ENCODE measurements at regions not wholly inside any gene's neighbourhood (a gene's known extent, or its start where the extent isn't known, plus 50 kb on each side); places are given as distances from the start of the nearest gene placed in this dataset.

DNA sequence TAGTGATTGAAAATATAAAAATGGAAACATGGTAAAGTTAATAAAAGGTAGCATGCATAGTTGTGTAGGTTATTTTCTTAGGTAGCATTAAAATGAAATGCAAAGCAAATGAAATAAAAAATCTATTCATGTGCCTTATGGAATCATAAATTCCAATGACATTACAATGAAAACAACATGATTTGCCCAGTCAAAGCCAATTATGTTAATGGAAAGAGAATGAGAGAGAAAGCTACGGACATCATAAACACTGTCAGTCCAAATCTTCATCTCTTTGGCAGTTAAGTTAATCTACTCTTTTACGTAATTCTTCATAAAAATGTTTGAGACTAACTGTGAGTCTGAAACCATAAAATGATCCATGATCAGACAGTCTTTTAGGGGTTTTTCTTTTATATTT lies 636.7 kb upstream of the SYT4 start:
- H3K36me3 ChIP-seq (ENCODE audit: control insufficient read depth, insufficient read depth, low read length), result no peaks in the 10 kb centered on the region
- H3K27ac Mint-ChIP-seq, result no peak overlapping the region
- WGBS, 2 experiments (ENCODE audit: insufficient coverage in 1 of 2, insufficient read length in 1 of 2), result 98% methylated on average over 2 of the region's 2 CpGs; no CpG with 5 or more reads in 1 of the 2 experiments
- H3K27me3 Mint-ChIP-seq (ENCODE audit: insufficient read depth), result no peaks in the 10 kb centered on the region
- no peaks in the 10 kb centered on the region for H3K9me3 ChIP-seq (ENCODE audit: control insufficient read depth, low read length)
- no peak overlapping the region for H3K4me3 ChIP-seq (ENCODE audit: low read length)
- no peak overlapping the region for H3K27ac ChIP-seq (ENCODE audit: low read depth, low read length)
- no peak for DNase-seq
- H3K27me3 ChIP-seq (ENCODE audit: control insufficient read depth, insufficient read depth, low read length, poor library complexity, severe bottlenecking), result no peaks in the 10 kb centered on the region
- no peak overlapping the region for H3K9ac ChIP-seq (ENCODE audit: extremely low read depth, low read length, poor library complexity, severe bottlenecking)
- H3K36me3 Mint-ChIP-seq (ENCODE audit: low read depth), result no peaks in the 10 kb centered on the region
- no peak overlapping the region for H3K4me3 Mint-ChIP-seq
- H3K9me3 Mint-ChIP-seq, result peaks cover 5% of the 10 kb centered on the region
- TF ChIP-seq, protein P1, sequence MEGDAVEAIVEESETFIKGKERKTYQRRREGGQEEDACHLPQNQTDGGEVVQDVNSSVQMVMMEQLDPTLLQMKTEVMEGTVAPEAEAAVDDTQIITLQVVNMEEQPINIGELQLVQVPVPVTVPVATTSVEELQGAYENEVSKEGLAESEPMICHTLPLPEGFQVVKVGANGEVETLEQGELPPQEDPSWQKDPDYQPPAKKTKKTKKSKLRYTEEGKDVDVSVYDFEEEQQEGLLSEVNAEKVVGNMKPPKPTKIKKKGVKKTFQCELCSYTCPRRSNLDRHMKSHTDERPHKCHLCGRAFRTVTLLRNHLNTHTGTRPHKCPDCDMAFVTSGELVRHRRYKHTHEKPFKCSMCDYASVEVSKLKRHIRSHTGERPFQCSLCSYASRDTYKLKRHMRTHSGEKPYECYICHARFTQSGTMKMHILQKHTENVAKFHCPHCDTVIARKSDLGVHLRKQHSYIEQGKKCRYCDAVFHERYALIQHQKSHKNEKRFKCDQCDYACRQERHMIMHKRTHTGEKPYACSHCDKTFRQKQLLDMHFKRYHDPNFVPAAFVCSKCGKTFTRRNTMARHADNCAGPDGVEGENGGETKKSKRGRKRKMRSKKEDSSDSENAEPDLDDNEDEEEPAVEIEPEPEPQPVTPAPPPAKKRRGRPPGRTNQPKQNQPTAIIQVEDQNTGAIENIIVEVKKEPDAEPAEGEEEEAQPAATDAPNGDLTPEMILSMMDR (conservative IDR thresholded peaks at IDR 0.05), result no peak
- H3K4me1 Mint-ChIP-seq, result peaks cover 8% of the 10 kb centered on the region
- no peaks in the 10 kb centered on the region for H3K4me1 ChIP-seq (ENCODE audit: control insufficient read depth, insufficient read depth, low read length)

DNA sequence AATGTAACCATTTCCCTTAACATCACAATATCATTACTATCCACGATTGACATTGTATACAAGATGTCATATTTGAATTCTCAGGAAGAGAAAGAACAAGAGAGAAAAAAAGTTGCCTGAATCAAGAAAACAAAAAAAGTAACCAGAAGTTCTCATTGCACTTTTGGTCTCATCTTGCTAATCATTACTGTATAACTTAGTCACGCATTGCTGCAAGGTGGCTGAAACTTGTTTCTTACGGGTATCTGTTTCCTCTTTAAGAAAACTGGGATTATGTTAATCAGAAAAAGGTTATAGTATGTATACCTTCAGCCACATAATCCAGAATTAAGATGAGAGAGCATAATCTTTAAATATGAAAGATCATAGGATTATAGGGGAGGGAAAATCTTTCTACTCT lies 639.7 kb upstream of the SYT4 start:
- no peaks in the 10 kb centered on the region for H3K4me1 ChIP-seq (ENCODE audit: control insufficient read depth, insufficient read depth, low read length)
- no peak overlapping the region for H3K27ac ChIP-seq (ENCODE audit: low read depth, low read length)
- Mint-ChIP-seq H3K36me3 (ENCODE audit: low read depth) (no peaks in the 10 kb centered on the region), H3K9me3 (no peaks in the 10 kb centered on the region), H3K27me3 (ENCODE audit: insufficient read depth) (no peaks in the 10 kb centered on the region), H3K4me1 (peaks cover 12% of the 10 kb centered on the region), H3K4me3 (no peak overlapping the region), H3K27ac (no peak overlapping the region)
- no peaks in the 10 kb centered on the region for H3K9me3 ChIP-seq (ENCODE audit: control insufficient read depth, low read length)
- no peak for DNase-seq
- no peaks in the 10 kb centered on the region for H3K27me3 ChIP-seq (ENCODE audit: control insufficient read depth, insufficient read depth, low read length, poor library complexity, severe bottlenecking)
- H3K4me3 ChIP-seq (ENCODE audit: low read length), result no peak overlapping the region
- TF ChIP-seq, protein P1 (conservative IDR thresholded peaks at IDR 0.05), result no peak
- no peaks in the 10 kb centered on the region for H3K36me3 ChIP-seq (ENCODE audit: control insufficient read depth, insufficient read depth, low read length)
- no peak overlapping the region for H3K9ac ChIP-seq (ENCODE audit: extremely low read depth, low read length, poor library complexity, severe bottlenecking)
- WGBS, 2 experiments (ENCODE audit: insufficient coverage in 1 of 2, insufficient read length in 1 of 2), result 87% methylated on average over 3 of the region's 3 CpGs; no CpG with 5 or more reads in 1 of the 2 experiments

GRCh38 chr18:43917520-43917919 lies 640.2 kb upstream of the SYT4 start:
- Mint-ChIP-seq H3K27me3 (ENCODE audit: insufficient read depth) (no peaks in the 10 kb centered on the region), H3K36me3 (ENCODE audit: low read depth) (no peaks in the 10 kb centered on the region), H3K27ac (no peak overlapping the region), H3K9me3 (no peaks in the 10 kb centered on the region), H3K4me3 (no peak overlapping the region), H3K4me1 (peaks cover 12% of the 10 kb centered on the region)
- TF ChIP-seq, protein P1 (conservative IDR thresholded peaks at IDR 0.05), result no peak
- H3K4me1 ChIP-seq (ENCODE audit: control insufficient read depth, insufficient read depth, low read length), result no peaks in the 10 kb centered on the region
- WGBS, 2 experiments (ENCODE audit: insufficient coverage in 1 of 2, insufficient read length in 1 of 2), result 91 to 93% methylated on average over 5 of the region's 5 CpGs
- H3K27me3 ChIP-seq (ENCODE audit: control insufficient read depth, insufficient read depth, low read length, poor library complexity, severe bottlenecking), result no peaks in the 10 kb centered on the region
- no peak for DNase-seq
- no peak overlapping the region for H3K27ac ChIP-seq (ENCODE audit: low read depth, low read length)
- no peak overlapping the region for H3K9ac ChIP-seq (ENCODE audit: extremely low read depth, low read length, poor library complexity, severe bottlenecking)
- H3K4me3 ChIP-seq (ENCODE audit: low read length), result no peak overlapping the region
- H3K9me3 ChIP-seq (ENCODE audit: control insufficient read depth, low read length), result no peaks in the 10 kb centered on the region
- H3K36me3 ChIP-seq (ENCODE audit: control insufficient read depth, insufficient read depth, low read length), result no peaks in the 10 kb centered on the region

Measured in endodermal cell (in vitro differentiated cells).